Fibroblast of skin of abdomen (primary cell): ENCODE measurements at regions not wholly inside any gene's neighbourhood (a gene's known extent, or its start where the extent isn't known, plus 50 kb on each side); places are given as distances from the start of the nearest gene placed in this dataset.

Experiments
- DNase-seq: peaks from one replicate; pipeline ENCODE4 v3.0.0-alpha.2; 2013

GRCh38 chr17:71032746-71033273, 863.5 kb downstream of the KCNJ2 start:
- no peak for DNase-seq

GRCh38 chr17:71033336-71033735, 864.0 kb downstream of the KCNJ2 start:
- no peak for DNase-seq

GRCh38 chr17:71035226-71035625, 865.9 kb downstream of the KCNJ2 start:
- DNase-seq: no peak

DNA sequence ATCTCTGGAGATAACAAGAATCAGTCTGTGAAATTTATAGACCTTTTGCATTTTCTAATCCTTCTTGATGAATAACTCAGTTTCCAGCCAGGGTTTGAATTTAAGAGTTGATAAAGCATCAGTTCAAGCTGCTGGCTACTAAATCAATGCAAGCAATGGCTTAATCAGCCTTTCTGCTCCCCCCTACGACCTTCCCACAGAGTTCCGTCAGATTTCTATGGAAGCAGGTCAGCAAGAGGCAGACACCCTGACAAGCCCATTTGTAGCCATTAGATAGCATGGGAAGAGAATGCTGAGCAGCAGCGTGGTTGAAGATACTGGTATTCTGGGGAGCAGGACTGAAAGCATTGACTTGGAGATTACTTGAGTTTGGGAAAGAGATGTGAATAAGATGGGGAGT, 868.1 kb downstream of the KCNJ2 start:
- DNase-seq: no peak

DNA sequence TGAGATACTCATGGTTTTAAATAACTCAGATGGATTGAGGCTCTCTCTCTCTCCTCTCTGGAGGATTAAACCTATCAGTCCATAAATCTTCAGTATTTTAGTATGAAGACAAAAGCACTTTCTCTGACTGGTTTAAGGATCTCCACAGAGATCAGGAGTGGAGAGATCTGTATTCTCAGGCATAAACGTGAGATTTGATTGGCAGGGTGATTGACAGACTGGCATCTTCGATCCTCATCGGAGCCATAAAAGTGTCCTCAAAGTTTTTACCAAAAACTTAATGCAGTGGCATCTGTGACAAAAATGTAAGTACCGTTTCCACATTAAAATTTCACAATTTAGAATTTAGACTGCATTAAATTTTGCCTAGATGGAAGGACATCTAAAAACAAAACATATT, 870.1 kb downstream of the KCNJ2 start:
- DNase-seq: no peak

DNA sequence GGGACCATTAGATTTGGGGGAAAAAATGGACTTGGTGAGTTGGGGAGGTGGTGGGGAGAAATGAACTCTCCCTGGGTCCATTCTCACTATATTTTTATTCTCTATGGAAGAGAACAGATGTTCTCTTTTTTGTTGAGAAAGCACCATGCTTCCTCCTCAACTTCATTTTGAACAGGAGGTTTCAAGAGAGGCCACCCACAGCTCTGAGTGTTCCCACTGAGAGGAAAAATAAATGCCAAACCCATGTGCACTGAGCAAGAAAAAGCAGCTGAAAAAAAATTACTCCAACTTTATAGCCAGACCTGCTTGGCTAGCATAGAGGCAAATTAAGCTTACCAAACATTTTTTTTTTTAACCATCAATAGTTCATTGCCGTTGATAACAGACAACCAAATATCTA, 883.6 kb downstream of the KCNJ2 start:
- DNase-seq: no peak

DNA sequence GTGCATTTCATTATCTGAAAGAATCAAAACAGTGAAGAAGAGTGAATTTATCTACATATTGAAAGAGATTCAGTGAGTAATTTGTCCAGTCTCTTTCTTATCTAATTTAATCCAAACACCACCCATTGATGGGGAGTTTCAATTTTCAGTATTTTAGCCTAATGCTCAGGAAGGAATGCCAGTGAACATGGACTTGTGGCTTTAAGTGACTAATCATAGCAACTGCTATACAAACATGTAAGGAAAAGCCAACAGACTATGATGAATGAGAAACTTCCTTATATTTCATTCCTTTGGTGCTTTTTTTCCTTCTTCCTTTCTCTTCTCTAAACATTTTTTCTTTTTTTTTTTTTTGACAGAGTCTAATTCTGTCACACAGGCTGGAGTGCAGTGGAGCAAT, 885.8 kb downstream of the KCNJ2 start:
- no peak for DNase-seq

DNA sequence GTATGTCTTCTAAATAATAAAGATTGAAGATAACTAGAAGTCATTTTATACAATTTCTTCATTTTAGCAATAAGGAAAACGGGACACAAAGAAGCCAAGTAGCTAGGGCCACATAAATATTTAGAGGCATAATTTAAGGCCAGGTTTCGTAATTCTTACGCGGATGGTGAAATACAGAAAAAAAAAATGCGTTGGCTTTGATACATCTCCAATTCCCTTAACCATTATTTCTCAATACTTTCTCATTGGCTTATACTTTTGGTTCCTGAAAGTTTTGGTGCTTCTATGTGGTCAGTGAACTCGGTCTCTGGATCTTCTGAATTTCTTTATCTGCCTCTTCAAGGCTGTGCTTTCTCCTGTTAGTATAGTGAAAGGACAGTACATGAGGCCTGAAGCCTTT, 888.1 kb downstream of the KCNJ2 start:
- no peak for DNase-seq

- no peak for DNase-seq
These were observed 888.6 kb downstream of the KCNJ2 start for GRCh38 chr17:71057938-71058337.

DNA sequence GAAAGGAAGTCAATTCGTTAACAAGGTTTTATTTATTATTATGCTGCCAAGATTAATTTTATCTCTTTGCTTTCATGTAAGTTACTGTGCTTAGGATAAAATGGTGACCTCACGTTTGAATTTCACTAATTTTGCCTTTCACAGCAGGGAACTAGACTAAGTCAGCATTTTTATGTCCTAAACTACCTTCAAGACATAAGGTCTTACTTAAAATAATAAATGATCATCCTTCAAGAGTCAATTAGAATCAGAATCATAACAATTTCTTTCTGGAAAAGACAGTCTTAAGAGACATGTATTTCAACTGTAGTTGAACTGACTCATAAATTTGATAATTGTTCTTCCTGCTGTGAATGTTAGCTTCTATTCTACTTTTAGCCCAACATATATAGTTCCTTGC, 893.8 kb downstream of the KCNJ2 start:
- DNase-seq: no peak

- DNase-seq: no peak
These were observed 894.2 kb downstream of the KCNJ2 start for GRCh38 chr17:71063559-71063958.

GRCh38 chr17:71067669-71068407, 898.5 kb downstream of the KCNJ2 start:
- no peak for DNase-seq

GRCh38 chr17:71068408-71068750, 899.0 kb downstream of the KCNJ2 start:
- DNase-seq: no peak

GRCh38 chr17:71071041-71071440, 901.7 kb downstream of the KCNJ2 start:
- no peak for DNase-seq

DNA sequence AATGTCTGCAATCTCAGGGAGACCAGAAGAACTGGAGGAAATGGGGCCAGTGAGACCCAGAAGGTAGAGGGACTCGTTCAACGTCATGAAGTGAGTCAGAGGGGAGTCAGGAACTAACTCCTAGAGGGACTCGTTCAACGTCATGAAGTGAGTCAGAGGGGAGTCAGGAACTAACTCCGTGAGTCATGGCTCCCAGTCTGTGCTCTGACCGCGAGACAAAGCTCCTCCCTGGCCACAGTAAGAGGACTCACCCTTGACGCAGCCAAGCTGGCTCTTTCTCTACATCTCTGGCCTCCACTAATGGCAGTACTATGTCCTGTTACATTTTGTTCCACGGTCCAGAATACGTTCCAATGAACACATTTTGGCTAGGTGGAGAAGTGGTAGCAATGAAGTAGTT, 902.5 kb downstream of the KCNJ2 start:
- DNase-seq: peak; percentile 96

DNA sequence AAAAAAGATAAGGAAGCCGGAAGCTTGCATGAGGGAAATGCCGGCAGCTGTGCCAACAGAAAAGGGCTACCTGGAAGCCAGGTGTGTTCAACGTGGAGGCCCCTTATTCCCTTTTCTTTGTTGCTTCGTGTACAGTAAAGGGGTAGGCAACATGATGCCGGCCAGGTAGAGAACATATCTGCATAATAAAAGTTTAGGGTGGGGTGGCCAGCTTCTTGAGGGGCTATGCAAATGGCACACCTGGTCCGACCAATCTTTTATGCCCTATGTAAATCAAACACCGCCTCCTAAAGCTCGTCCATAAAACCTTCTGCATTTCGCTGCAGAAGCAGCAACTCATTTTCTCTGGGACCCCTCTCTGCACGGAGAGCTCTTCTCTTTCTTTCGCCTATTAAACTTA, 911.6 kb downstream of the KCNJ2 start:
- no peak for DNase-seq

- DNase-seq: no peak
These were observed 912.3 kb downstream of the KCNJ2 start for GRCh38 chr17:71081666-71082065.

DNA sequence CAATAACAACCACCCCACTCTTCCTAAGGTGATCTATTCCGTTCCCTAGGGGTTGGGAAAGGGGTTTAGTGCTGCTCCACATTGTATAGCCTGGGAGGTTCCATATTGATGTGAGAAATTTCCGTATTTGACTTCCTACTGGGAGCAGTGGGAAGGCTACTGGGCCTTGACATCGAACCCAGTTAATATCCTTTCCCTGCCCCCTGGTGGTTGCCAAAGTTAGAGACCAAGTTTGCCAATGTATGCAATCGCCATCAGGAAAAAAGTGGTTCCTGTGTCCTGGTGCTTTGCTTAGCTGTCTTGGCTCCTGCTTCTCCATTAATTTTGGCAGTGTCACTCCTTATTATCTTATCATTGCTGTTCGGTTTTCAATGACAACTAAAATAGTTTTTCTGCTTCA, 914.9 kb downstream of the KCNJ2 start:
- DNase-seq: peak; percentile 2

DNA sequence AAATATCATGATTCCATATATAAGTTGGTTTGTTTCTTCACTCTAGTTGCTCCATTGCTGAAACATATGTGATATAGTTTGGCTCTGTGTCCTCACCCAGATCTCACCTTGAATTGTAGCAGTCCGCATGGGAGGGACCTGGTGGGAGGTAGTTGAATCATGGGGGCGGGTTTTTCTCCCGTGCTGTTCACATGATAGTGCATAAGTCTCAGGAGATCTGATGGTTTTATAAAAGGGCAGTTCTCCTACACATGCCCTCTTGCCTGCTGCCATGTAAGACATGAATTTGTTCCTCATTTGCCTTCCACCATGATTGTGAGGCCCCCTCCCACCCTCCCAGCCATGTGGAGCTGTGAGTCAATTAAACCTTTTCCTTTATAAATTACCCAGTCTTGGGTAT, 915.5 kb downstream of the KCNJ2 start:
- DNase-seq: no peak

DNA sequence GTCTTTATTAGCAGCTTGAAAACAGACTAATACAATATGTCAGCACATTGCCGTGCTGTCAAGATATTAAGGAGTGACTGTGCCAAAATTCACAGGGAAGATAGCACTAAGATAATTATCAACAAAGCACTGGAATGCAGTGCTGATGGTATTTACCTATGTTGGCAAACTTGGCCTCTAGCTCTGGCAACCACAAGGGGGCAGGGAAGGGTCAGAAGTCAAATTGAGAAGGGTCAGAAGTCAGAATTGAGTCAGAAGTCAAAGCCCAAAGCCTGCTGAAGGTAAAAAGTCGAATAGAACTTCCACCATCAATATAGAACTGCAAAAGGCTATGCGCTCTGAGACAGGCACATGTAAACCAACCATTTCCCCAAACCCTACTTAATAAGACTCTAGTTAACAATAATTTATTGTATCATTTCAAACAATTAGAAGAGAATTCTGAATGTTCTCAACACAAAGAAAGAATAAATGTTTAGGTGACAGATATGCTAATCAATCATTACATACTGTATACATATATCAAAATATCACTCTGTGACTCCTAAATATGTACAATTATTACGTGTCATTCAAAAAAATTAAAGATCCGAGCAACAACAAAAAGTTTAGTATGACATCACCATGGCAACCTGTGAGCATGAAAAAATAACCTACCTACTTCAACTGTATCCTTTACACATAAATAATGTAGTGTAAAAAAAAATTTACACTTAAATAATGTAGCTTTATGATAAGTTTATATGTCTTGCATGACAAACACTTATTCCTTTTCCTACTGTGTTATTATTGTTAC, 916.1 kb downstream of the KCNJ2 start:
- no peak for DNase-seq

- DNase-seq: no peak
These were observed 920.1 kb downstream of the KCNJ2 start for GRCh38 chr17:71089431-71089830.

GRCh38 chr17:71098071-71098470, 928.7 kb downstream of the KCNJ2 start:
- DNase-seq: no peak

GRCh38 chr17:71099003-71099714, 929.8 kb downstream of the KCNJ2 start:
- DNase-seq: no peak
